ENCODE measurements at regions not wholly inside any gene's neighbourhood (a gene's known extent, or its start where the extent isn't known, plus 50 kb on each side); places are given as distances from the start of the nearest gene placed in this dataset.

DNA sequence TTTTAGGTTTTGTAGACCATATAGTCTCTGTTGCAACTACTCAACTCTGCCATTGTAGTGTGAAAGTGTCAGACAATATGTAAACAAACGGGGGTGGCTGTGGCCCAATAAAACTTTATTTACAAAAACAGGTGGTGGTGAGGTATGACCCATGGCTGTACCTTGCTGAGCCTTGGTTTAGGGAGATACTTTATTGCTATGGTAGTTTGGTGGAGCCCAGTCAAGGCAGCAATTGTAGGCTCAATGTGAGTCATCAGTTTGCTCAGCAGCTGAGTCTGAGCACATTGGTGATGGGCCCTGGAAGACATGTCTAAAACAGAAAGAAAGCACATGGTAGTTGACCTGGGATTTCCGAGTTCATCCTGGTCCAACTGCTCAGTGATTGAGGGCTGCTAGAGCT, 242.5 kb downstream of the REEP3 start:
- TF ChIP-seq, protein P1, sequence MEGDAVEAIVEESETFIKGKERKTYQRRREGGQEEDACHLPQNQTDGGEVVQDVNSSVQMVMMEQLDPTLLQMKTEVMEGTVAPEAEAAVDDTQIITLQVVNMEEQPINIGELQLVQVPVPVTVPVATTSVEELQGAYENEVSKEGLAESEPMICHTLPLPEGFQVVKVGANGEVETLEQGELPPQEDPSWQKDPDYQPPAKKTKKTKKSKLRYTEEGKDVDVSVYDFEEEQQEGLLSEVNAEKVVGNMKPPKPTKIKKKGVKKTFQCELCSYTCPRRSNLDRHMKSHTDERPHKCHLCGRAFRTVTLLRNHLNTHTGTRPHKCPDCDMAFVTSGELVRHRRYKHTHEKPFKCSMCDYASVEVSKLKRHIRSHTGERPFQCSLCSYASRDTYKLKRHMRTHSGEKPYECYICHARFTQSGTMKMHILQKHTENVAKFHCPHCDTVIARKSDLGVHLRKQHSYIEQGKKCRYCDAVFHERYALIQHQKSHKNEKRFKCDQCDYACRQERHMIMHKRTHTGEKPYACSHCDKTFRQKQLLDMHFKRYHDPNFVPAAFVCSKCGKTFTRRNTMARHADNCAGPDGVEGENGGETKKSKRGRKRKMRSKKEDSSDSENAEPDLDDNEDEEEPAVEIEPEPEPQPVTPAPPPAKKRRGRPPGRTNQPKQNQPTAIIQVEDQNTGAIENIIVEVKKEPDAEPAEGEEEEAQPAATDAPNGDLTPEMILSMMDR (IDR thresholded peaks at IDR 0.05; ENCODE audit: low read length) = no peak
- TF ChIP-seq EZH2 (IDR thresholded peaks at IDR 0.05; ENCODE audit: borderline replicate concordance, low read length) = no peak
